ENCODE measurements at regions not wholly inside any gene's neighbourhood (a gene's known extent, or its start where the extent isn't known, plus 50 kb on each side); places are given as distances from the start of the nearest gene placed in this dataset.

GRCh38 chr5:24855485-24855884 lies 210.7 kb upstream of the CDH10 start:
- ATAC-seq (no peak), DNase-seq (no peak)
- intact Hi-C loops (cut with DNase I, micrococcal nuclease) = no loop called here
- Histone ChIP-seq H3K36me3 (ENCODE audit: low read depth) (no peaks in the 10 kb centered on the region), H3K4me3 (no peak overlapping the region), H3K9me3 (peaks cover 60% of the 10 kb centered on the region), H3K4me1 (ENCODE audit: low read depth) (no peaks in the 10 kb centered on the region)
- no peak for TF ChIP-seq CTCF (IDR thresholded peaks at IDR 0.05)

- DNase-seq (no peak), ATAC-seq (no peak)
- Histone ChIP-seq H3K4me1 (ENCODE audit: low read depth) (no peaks in the 10 kb centered on the region), H3K9me3 (peaks cover 58% of the 10 kb centered on the region), H3K36me3 (ENCODE audit: low read depth) (no peaks in the 10 kb centered on the region), H3K4me3 (no peak overlapping the region)
- no peak for TF ChIP-seq CTCF (IDR thresholded peaks at IDR 0.05)
- intact Hi-C loops (cut with DNase I, micrococcal nuclease) = no loop called here
Measured at GRCh38 chr5:24854850-24855249, 210.1 kb upstream of the CDH10 start.

- TF ChIP-seq CTCF (IDR thresholded peaks at IDR 0.05) = no peak
- H3K9me3 ChIP-seq = peaks cover 55% of the 10 kb centered on the region
- no peaks in the 10 kb centered on the region for H3K4me1 ChIP-seq (ENCODE audit: low read depth)
- intact Hi-C loops (cut with DNase I, micrococcal nuclease) = no loop called here
- no peaks in the 10 kb centered on the region for H3K36me3 ChIP-seq (ENCODE audit: low read depth)
- H3K4me3 ChIP-seq = no peak overlapping the region
- ATAC-seq = no peak
- no peak for DNase-seq
Measured at GRCh38 chr5:24854350-24854749, 209.6 kb upstream of the CDH10 start.

GRCh38 chr5:24850926-24851486 lies 206.2 kb upstream of the CDH10 start:
- DNase-seq = no peak
- ATAC-seq = no peak
- no peak overlapping the region for H3K4me3 ChIP-seq
- H3K4me1 ChIP-seq (ENCODE audit: low read depth) = no peaks in the 10 kb centered on the region
- H3K36me3 ChIP-seq (ENCODE audit: low read depth) = no peaks in the 10 kb centered on the region
- peaks cover 65% of the 10 kb centered on the region for H3K9me3 ChIP-seq
- intact Hi-C loops (cut with DNase I, micrococcal nuclease) = no loop called here
- no peak for TF ChIP-seq CTCF (IDR thresholded peaks at IDR 0.05)

- DNase-seq (no peak), ATAC-seq (no peak)
- intact Hi-C loops (cut with DNase I, micrococcal nuclease) = no loop called here
- no peak for TF ChIP-seq CTCF (IDR thresholded peaks at IDR 0.05)
- Histone ChIP-seq H3K9me3 (peaks cover 56% of the 10 kb centered on the region), H3K36me3 (ENCODE audit: low read depth) (no peaks in the 10 kb centered on the region), H3K4me1 (ENCODE audit: low read depth) (no peaks in the 10 kb centered on the region), H3K4me3 (no peak overlapping the region)
Measured at GRCh38 chr5:24849210-24849609, 204.4 kb upstream of the CDH10 start.

- no peaks in the 10 kb centered on the region for H3K36me3 ChIP-seq (ENCODE audit: low read depth)
- peaks cover 21% of the 10 kb centered on the region for H3K9me3 ChIP-seq
- H3K4me1 ChIP-seq (ENCODE audit: low read depth) = no peaks in the 10 kb centered on the region
- no peak for ATAC-seq
- TF ChIP-seq CTCF (IDR thresholded peaks at IDR 0.05) = no peak
- H3K4me3 ChIP-seq = no peak overlapping the region
- intact Hi-C loops (cut with DNase I, micrococcal nuclease) = no loop called here
- no peak for DNase-seq
Measured at GRCh38 chr5:24831989-24832388, 187.2 kb upstream of the CDH10 start.
